A549 (cell line): ENCODE measurements at regions not wholly inside any gene's neighbourhood (a gene's known extent, or its start where the extent isn't known, plus 50 kb on each side); places are given as distances from the start of the nearest gene placed in this dataset.

Source experiments
- ATAC-seq, 2 experiments: fragments of 200-7000 bp in 1 of 2; fragments of >200 bp in 1 of 2; cut with Nextera tagmentation in 1 of 2; cut with Tn5 transposase in 1 of 2; 3 replicates each; pipeline versions ENCODE4 v1.8.0 to v1.9.1; 2018 to 2020; ENCODE audit warnings: mild to moderate bottlenecking in 1 of 2, moderate library complexity in 1 of 2
- CTCF ChIA-PET: fragments of 300-600 bp; sonication (Branson Sonifier 250); formaldehyde crosslinking; extraction: SDS; loops from one replicate; lab custom pipeline; 2021; ENCODE audit warnings: antibody characterized with exemption, inconsistent platforms; lab: Yijun Ruan, JAX
- POLR2A ChIA-PET: fragments of 350-600 bp; formaldehyde crosslinking; extraction: SDS; loops from one replicate; lab custom pipeline; 2021; ENCODE audit warnings: antibody characterized with exemption, inconsistent platforms; lab: Yijun Ruan, JAX
- DNase-seq, 2 experiments: peaks; one replicate each; pipeline versions ENCODE4 v3.0.0 to v3.0.0-alpha.2; 2011 to 2016; ENCODE audit warnings: low read depth in 1 of 2, low spot score in 1 of 2
- FAIRE-seq: peaks from 2 replicates; lab custom pipeline; 2011; peaks lifted over from hg19 to GRCh38; lab: Jason Lieb, UNC
- H3K27ac ChIP-seq, 2 experiments: fragments of >200 bp; sonication (Bioruptor Twin); formaldehyde crosslinking; 3 replicates each; pipeline ENCODE4 v1.5.1; 2016 to 2017
- H3K4me1 ChIP-seq: fragments of >200 bp; sonication (Bioruptor Twin); formaldehyde crosslinking; 3 replicates; pipeline ENCODE4 v1.6.1; 2016
- H3K4me2 ChIP-seq: fragments of >200 bp; sonication (Bioruptor Twin); formaldehyde crosslinking; 3 replicates; pipeline ENCODE4 v1.6.1; 2016
- H3K4me3 ChIP-seq: fragments of >200 bp; sonication (Bioruptor Twin); formaldehyde crosslinking; 3 replicates; pipeline ENCODE4 v1.5.1; 2016
- H3K9me3 ChIP-seq: fragments of >200 bp; sonication (Bioruptor Twin); formaldehyde crosslinking; 3 replicates; pipeline ENCODE4 v1.6.1; 2016
- BHLHE40 ChIP-seq: IDR thresholded peaks from 2 replicates; pipeline ENCODE4 v1.6.1; 2012; ENCODE audit warnings: low read depth, low read length, inconsistent platforms
- CEBPB ChIP-seq, 2 experiments: fragments of >200 bp in 1 of 2; sonication (Bioruptor Twin) in 1 of 2; formaldehyde crosslinking in 1 of 2; IDR thresholded peaks; 2 replicates each; pipeline ENCODE4 v1.6.1; 2012 to 2016
- ESRRA ChIP-seq: fragments of 150-350 bp; IDR thresholded peaks from 2 replicates; pipeline ENCODE4 v1.6.1; 2014; ENCODE audit warnings: mild to moderate bottlenecking, low read length, borderline replicate concordance
- FOSL2 ChIP-seq, 2 experiments: fragments of 450-650 bp in 1 of 2; fragments of >200 bp in 1 of 2; sonication (Bioruptor Twin) in 1 of 2; formaldehyde crosslinking; IDR thresholded peaks; 2 replicates each; pipeline versions ENCODE4 v1.5.0 to v1.6.1; 2016 to 2020; ENCODE audit warnings: mild to moderate bottlenecking in 1 of 2, moderate library complexity in 1 of 2
- GATA3 ChIP-seq: IDR thresholded peaks from 2 replicates; pipeline ENCODE4 v1.6.1; 2012; ENCODE audit warnings: borderline replicate concordance
- HDAC2 ChIP-seq: fragments of 200-600 bp; sonication (generic); IDR thresholded peaks from 2 replicates; pipeline ENCODE4 v1.6.1; 2016
- HEYL ChIP-seq: fragments of 250-450 bp; sonication (Bioruptor Pico); IDR thresholded peaks from 2 replicates; pipeline ENCODE4 v1.8.0; 2021; ENCODE audit warnings: mild to moderate bottlenecking, moderate library complexity
- HMGXB4 ChIP-seq: fragments of 250-450 bp; sonication (Bioruptor Pico); IDR thresholded peaks from 2 replicates; pipeline ENCODE4 v1.5.0; 2021; ENCODE audit warnings: mild to moderate bottlenecking, moderate library complexity, borderline replicate concordance
- HOXA7 ChIP-seq: fragments of 250-450 bp; sonication (Bioruptor Pico); IDR thresholded peaks from 2 replicates; pipeline ENCODE4 v1.5.0; 2020; ENCODE audit warnings: mild to moderate bottlenecking, moderate library complexity
- HOXB13 ChIP-seq: fragments of 250-450 bp; sonication (Bioruptor Pico); IDR thresholded peaks from 2 replicates; pipeline ENCODE4 v1.5.0; 2020; ENCODE audit warnings: low read depth, mild to moderate bottlenecking, moderate library complexity
- KDM1A ChIP-seq: fragments of 200-600 bp; sonication (generic); IDR thresholded peaks from 2 replicates; pipeline ENCODE4 v1.6.1; 2016; ENCODE audit warnings: low read depth, mild to moderate bottlenecking
- KDM5A ChIP-seq: fragments of 200-600 bp; sonication (generic); IDR thresholded peaks from 2 replicates; pipeline ENCODE4 v1.6.1; 2016; ENCODE audit warnings: antibody characterized with exemption, mild to moderate bottlenecking
- MYC ChIP-seq: IDR thresholded peaks from 2 replicates; pipeline ENCODE4 v1.6.1; 2012; ENCODE audit warnings: mild to moderate bottlenecking, inconsistent platforms, low read length, improper control_type of control experiment, borderline replicate concordance
- NFE2L2 ChIP-seq: fragments of 150-350 bp; conservative IDR thresholded peaks from 2 replicates; pipeline ENCODE4 v1.6.1; 2014; ENCODE audit warnings: low read length
- NPAS2 ChIP-seq: fragments of 250-450 bp; sonication (Bioruptor Pico); IDR thresholded peaks from 2 replicates; pipeline ENCODE4 v1.8.0; 2022; ENCODE audit warnings: mild to moderate bottlenecking, moderate library complexity, borderline replicate concordance
- POLR2A ChIP-seq: IDR thresholded peaks from 2 replicates; pipeline ENCODE4 v1.6.1; 2012; ENCODE audit warnings: mild to moderate bottlenecking, low read length
- RAD21 ChIP-seq, 2 experiments: fragments of >200 bp in 1 of 2; sonication (Bioruptor Twin) in 1 of 2; formaldehyde crosslinking in 1 of 2; IDR thresholded peaks in 1 of 2; conservative IDR thresholded peaks in 1 of 2; 2 replicates in 1 of 2; 3 replicates in 1 of 2; pipeline ENCODE4 v1.6.1; 2012 to 2018; ENCODE audit warnings: inconsistent platforms in 1 of 2
- RARB ChIP-seq: fragments of 250-450 bp; sonication (Bioruptor Pico); IDR thresholded peaks from 2 replicates; pipeline ENCODE4 v1.8.0; 2021; ENCODE audit warnings: mild to moderate bottlenecking, moderate library complexity
- RCOR1 ChIP-seq: fragments of 150-350 bp; IDR thresholded peaks from 2 replicates; pipeline ENCODE4 v1.6.1; 2014; ENCODE audit warnings: antibody characterized with exemption, low read length, low read depth
- RFX5 ChIP-seq: fragments of 450-650 bp; IDR thresholded peaks from 2 replicates; pipeline ENCODE4 v1.7.1; 2014; ENCODE audit warnings: antibody characterized with exemption, mild to moderate bottlenecking, moderate library complexity
- SMC3 ChIP-seq: fragments of >200 bp; sonication (Bioruptor Twin); formaldehyde crosslinking; IDR thresholded peaks from 3 replicates; pipeline ENCODE4 v1.6.1; 2018; ENCODE audit warnings: inconsistent platforms
- SREBF2 ChIP-seq: fragments of 450-650 bp; IDR thresholded peaks from 2 replicates; pipeline ENCODE4 v1.6.1; 2014; ENCODE audit warnings: mild to moderate bottlenecking, moderate library complexity
- TFCP2L1 ChIP-seq: fragments of 250-450 bp; sonication (Bioruptor Pico); IDR thresholded peaks from 2 replicates; pipeline ENCODE4 v1.5.0; 2021; ENCODE audit warnings: mild to moderate bottlenecking
- ZC3H11A ChIP-seq: fragments of 450-650 bp; IDR thresholded peaks from 2 replicates; pipeline ENCODE4 v1.6.1; 2014; ENCODE audit warnings: antibody characterized with exemption, mild to moderate bottlenecking
- ZSCAN20 ChIP-seq: fragments of 250-450 bp; sonication (Bioruptor Pico); IDR thresholded peaks from 2 replicates; pipeline ENCODE4 v1.8.0; 2022; ENCODE audit warnings: mild to moderate bottlenecking, moderate library complexity
- WGBS: methylation state at CpG from one replicate; pipeline ENCODE4 v1.1.6; 2017; ENCODE audit errors: missing lambda C conversion rate; 5-methylcytosine and 5-hydroxymethylcytosine counted together
- TF ChIP-seq, protein P1 (sequence below): fragments of 250-450 bp; sonication (Bioruptor Pico); IDR thresholded peaks from 2 replicates; pipeline ENCODE4 v1.5.0; 2020; ENCODE audit warnings: low read depth, mild to moderate bottlenecking, moderate library complexity
- TF ChIP-seq, protein P2 (sequence below): IDR thresholded peaks from 2 replicates; pipeline ENCODE4 v1.6.1; 2012
- TF ChIP-seq, protein P3 (sequence below): fragments of 450-650 bp; IDR thresholded peaks from 2 replicates; pipeline ENCODE4 v1.6.1; 2014; ENCODE audit warnings: antibody characterized with exemption
- TF ChIP-seq, protein P4 (sequence below): fragments of >200 bp; sonication (Bioruptor Twin); formaldehyde crosslinking; IDR thresholded peaks from 3 replicates; pipeline ENCODE4 v1.5.1; 2016

- no peak for TF ChIP-seq HDAC2
- TF ChIP-seq HOXB13: no peak
- TF ChIP-seq TFCP2L1 (CRISPR knock-in tag): no peak
- TF ChIP-seq ZSCAN20 (CRISPR knock-in tag): no peak
- no peak for TF ChIP-seq ESRRA
- no peak for TF ChIP-seq MYC
- TF ChIP-seq, protein P1, sequence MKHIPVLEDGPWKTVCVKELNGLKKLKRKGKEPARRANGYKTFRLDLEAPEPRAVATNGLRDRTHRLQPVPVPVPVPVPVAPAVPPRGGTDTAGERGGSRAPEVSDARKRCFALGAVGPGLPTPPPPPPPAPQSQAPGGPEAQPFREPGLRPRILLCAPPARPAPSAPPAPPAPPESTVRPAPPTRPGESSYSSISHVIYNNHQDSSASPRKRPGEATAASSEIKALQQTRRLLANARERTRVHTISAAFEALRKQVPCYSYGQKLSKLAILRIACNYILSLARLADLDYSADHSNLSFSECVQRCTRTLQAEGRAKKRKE (CRISPR knock-in tag): no peak
- TF ChIP-seq, protein P2, sequence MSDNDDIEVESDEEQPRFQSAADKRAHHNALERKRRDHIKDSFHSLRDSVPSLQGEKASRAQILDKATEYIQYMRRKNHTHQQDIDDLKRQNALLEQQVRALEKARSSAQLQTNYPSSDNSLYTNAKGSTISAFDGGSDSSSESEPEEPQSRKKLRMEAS: no peak
- no peak for TF ChIP-seq SMC3
- TF ChIP-seq HEYL (CRISPR knock-in tag): no peak
- TF ChIP-seq, all 56 proteins: peak for 0
- no peak overlapping the region for H3K4me3 ChIP-seq
- DNase-seq: no peak
- H3K4me2 ChIP-seq: no peak overlapping the region
- ChIA-PET POLR2A (no interaction called here), CTCF (no interaction called here)
- no peak for FAIRE-seq
- no peaks in the 10 kb centered on the region for H3K4me1 ChIP-seq
- no peak for ATAC-seq
- 0% methylated on average over 1 of the region's 1 CpG for WGBS
- no peak overlapping the region for H3K27ac ChIP-seq
- H3K9me3 ChIP-seq: no peaks in the 10 kb centered on the region
These were observed 122.9 kb upstream of the GLI3 start for GRCh38 chr7:42359946-42360345.

DNA sequence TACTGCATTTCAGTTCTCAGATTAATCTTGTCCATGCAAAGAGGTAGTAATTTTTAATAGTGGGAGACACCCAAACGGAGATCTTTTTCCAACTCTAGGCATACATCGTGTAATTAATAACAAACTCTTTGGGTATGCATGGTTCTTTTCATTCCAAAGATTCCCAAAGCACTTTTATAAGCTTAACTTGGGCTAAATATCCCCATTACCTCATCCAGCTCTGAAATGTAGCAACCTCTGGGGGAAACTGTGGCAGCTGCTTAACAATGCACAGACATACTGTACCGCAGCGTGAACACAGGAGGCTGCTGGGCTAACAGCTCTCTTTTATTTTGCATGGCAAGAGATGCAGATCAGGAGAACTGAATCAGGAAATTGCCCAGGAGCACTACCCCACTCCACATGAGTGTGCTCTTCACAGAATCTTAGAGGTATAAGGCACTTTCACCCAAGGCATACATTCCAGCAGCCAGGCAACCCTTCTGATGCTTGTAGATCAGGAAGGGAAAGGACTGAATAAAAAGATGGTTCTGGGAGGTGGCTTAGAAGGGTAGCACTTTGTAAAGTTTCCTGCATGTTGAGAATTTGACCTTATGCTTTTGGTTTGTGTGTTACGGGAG lies 114.4 kb upstream of the GLI3 start:
- no peak for FAIRE-seq
- ATAC-seq: no peak
- no peak overlapping the region for H3K27ac ChIP-seq

GRCh38 chr7:42350801-42351200 lies 113.8 kb upstream of the GLI3 start:
- TF ChIP-seq GATA3 (no peak), RAD21 (conservative IDR thresholded peaks at IDR 0.05 in 1 of 2, IDR thresholded peaks at IDR 0.05 in 1 of 2) (no peak), RCOR1 (no peak), HMGXB4 (no peak), KDM1A (no peak), FOSL2 (IDR thresholded peaks at IDR 0.05) (no peak), FOSL2 (CRISPR knock-in tag; IDR thresholded peaks at IDR 0.05) (no peak), NPAS2 (CRISPR knock-in tag) (no peak), RFX5 (no peak), CEBPB (IDR thresholded peaks at IDR 0.05) (no peak), HOXA7 (CRISPR knock-in tag) (no peak), POLR2A (no peak), NFE2L2 (no peak), ZC3H11A (no peak), RARB (CRISPR knock-in tag) (no peak), KDM5A (no peak), BHLHE40 (no peak), HEYL (CRISPR knock-in tag) (no peak)
- TF ChIP-seq, protein P3, sequence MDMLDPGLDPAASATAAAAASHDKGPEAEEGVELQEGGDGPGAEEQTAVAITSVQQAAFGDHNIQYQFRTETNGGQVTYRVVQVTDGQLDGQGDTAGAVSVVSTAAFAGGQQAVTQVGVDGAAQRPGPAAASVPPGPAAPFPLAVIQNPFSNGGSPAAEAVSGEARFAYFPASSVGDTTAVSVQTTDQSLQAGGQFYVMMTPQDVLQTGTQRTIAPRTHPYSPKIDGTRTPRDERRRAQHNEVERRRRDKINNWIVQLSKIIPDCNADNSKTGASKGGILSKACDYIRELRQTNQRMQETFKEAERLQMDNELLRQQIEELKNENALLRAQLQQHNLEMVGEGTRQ: no peak
- TF ChIP-seq, protein P1 (CRISPR knock-in tag): no peak
- TF ChIP-seq, protein P4, sequence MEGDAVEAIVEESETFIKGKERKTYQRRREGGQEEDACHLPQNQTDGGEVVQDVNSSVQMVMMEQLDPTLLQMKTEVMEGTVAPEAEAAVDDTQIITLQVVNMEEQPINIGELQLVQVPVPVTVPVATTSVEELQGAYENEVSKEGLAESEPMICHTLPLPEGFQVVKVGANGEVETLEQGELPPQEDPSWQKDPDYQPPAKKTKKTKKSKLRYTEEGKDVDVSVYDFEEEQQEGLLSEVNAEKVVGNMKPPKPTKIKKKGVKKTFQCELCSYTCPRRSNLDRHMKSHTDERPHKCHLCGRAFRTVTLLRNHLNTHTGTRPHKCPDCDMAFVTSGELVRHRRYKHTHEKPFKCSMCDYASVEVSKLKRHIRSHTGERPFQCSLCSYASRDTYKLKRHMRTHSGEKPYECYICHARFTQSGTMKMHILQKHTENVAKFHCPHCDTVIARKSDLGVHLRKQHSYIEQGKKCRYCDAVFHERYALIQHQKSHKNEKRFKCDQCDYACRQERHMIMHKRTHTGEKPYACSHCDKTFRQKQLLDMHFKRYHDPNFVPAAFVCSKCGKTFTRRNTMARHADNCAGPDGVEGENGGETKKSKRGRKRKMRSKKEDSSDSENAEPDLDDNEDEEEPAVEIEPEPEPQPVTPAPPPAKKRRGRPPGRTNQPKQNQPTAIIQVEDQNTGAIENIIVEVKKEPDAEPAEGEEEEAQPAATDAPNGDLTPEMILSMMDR: no peak
- TF ChIP-seq, all 56 proteins: peak for 0
- Histone ChIP-seq H3K9me3 (no peaks in the 10 kb centered on the region), H3K4me2 (no peak overlapping the region), H3K4me1 (no peaks in the 10 kb centered on the region), H3K4me3 (no peak overlapping the region), H3K27ac (no peak overlapping the region)
- CTCF ChIA-PET: interaction anchor here (0.9 kb wide), 1 partner anchor 12 kb away, joined by 3 read pairs; no protein-coding TSS in a partner anchor
- FAIRE-seq (no peak), DNase-seq (no peak), ATAC-seq (no peak)
- WGBS: 2% methylated on average over 2 of the region's 2 CpGs
- POLR2A ChIA-PET: no interaction called here

More for the DNA sequence above, 114.4 kb upstream of the GLI3 start:
- WGBS: 5% methylated on average over 5 of the region's 5 CpGs
- TF ChIP-seq POLR2A (no peak), SREBF2 (no peak)
- H3K4me1 ChIP-seq: no peaks in the 10 kb centered on the region
- DNase-seq: no peak
- ChIA-PET POLR2A (no interaction called here), CTCF (no interaction called here)
- H3K9me3 ChIP-seq: no peaks in the 10 kb centered on the region
- H3K4me2 ChIP-seq: no peak overlapping the region
- no peak overlapping the region for H3K4me3 ChIP-seq
